Adrenal gland (tissue), 5 donors: ENCODE measurements at regions not wholly inside any gene's neighbourhood (a gene's known extent, or its start where the extent isn't known, plus 50 kb on each side); places are given as distances from the start of the nearest gene placed in this dataset.

Experiments
- CTCF ChIP-seq, 6 experiments: fragments of 450-650 bp in 4 of 6; fragments of 200-600 bp in 2 of 6; sonication (generic) in 1 of 6; IDR thresholded peaks; 1 replicate in 5 of 6; 2 replicates in 1 of 6; pipeline versions ENCODE4 v1.5.1 to v1.8.0; 2016 to 2021; ENCODE audit warnings: antibody characterized with exemption in 6 of 6, mild to moderate bottlenecking in 2 of 6, moderate library complexity in 1 of 6
- POLR2A ChIP-seq, 2 donors: fragments of 450-650 bp; IDR thresholded peaks; one replicate each; pipeline ENCODE4 v1.6.1; 2017; ENCODE audit warnings: antibody characterized with exemption in 2 of 2, mild to moderate bottlenecking in 2 of 2, moderate library complexity in 1 of 2
- donor health status: DM: no; HTN: no; CAD: no.

GRCh38 chr16:7004266-7004665 lies 328.4 kb upstream of the RBFOX1 start:
- TF ChIP-seq CTCF (IDR thresholded peaks at IDR 0.05) (no peak), POLR2A (IDR thresholded peaks at IDR 0.05) (no peak)
